IMR-90 (cell line): ENCODE measurements at regions not wholly inside any gene's neighbourhood (a gene's known extent, or its start where the extent isn't known, plus 50 kb on each side); places are given as distances from the start of the nearest gene placed in this dataset.
A peak's percentile ranks its signal among the peaks of the same experiment; 100 is the strongest.

Experiments used
- ATAC-seq: fragments of 200-7000 bp; cut with Tn5 transposase; 2 replicates; pipeline ENCODE4 v1.9.1; 2020; ENCODE audit warnings: low read depth, mild to moderate bottlenecking, moderate library complexity
- BruUV-seq: library from RNA; stranded (reverse); fragments of 400-500 nt; replicated peaks from 2 replicates; lab custom pipeline; 2021; lab: Mats Ljungman, UMichigan
- CTCF ChIA-PET: fragments of 300-600 bp; formaldehyde crosslinking; extraction: SDS; loops from one replicate; lab custom pipeline; 2021; ENCODE audit warnings: antibody characterized with exemption; lab: Yijun Ruan, JAX
- POLR2A ChIA-PET: fragments of 300-600 bp; sonication (Branson Sonifier 250); formaldehyde crosslinking; loops from one replicate; lab custom pipeline; 2022; ENCODE audit warnings: antibody characterized with exemption; ENCODE audit not compliant: unreplicated experiment; lab: Charles Lee
- DNase-seq: peaks from one replicate; pipeline ENCODE4 v3.0.0; 2013
- H2AFZ ChIP-seq: replicated peaks from 2 replicates; pipeline ENCODE3; 2013; ENCODE audit warnings: low read length, mild to moderate bottlenecking; ENCODE audit not compliant: poor library complexity
- H2AK5ac ChIP-seq: 2 replicates; pipeline ENCODE4 v1.6.1; 2013; ENCODE audit warnings: low read depth, low read length, inconsistent platforms
- H2AK9ac ChIP-seq: replicated peaks from 2 replicates; pipeline ENCODE3; 2013; ENCODE audit warnings: mild to moderate bottlenecking, low read depth, low read length, moderate library complexity; ENCODE audit not compliant: poor library complexity
- H2BK120ac ChIP-seq: 2 replicates; pipeline ENCODE4 v1.6.1; 2013; ENCODE audit warnings: low read depth, low read length, inconsistent platforms
- H2BK15ac ChIP-seq: 3 replicates; pipeline ENCODE4 v1.6.1; 2013; ENCODE audit warnings: low read depth, low read length, inconsistent platforms
- H2BK20ac ChIP-seq: 2 replicates; pipeline ENCODE4 v1.6.1; 2013; ENCODE audit warnings: low read depth, mild to moderate bottlenecking, inconsistent platforms, low read length, moderate library complexity
- H2BK5ac ChIP-seq: 2 replicates; pipeline ENCODE4 v1.6.1; 2013; ENCODE audit warnings: mild to moderate bottlenecking, low read depth, low read length, inconsistent platforms; ENCODE audit not compliant: poor library complexity, severe bottlenecking
- H3K14ac ChIP-seq: replicated peaks from 2 replicates; pipeline ENCODE4 v1.6.1; 2013; ENCODE audit warnings: low read depth, low read length, inconsistent platforms
- H3K18ac ChIP-seq: 2 replicates; pipeline ENCODE4 v1.6.1; 2013; ENCODE audit warnings: low read depth, low read length, control low read depth
- H3K23ac ChIP-seq: 2 replicates; pipeline ENCODE4 v1.6.1; 2013; ENCODE audit warnings: low read depth, low read length, inconsistent platforms
- H3K27ac ChIP-seq: 2 replicates; pipeline ENCODE4 v1.5.1; 2013; ENCODE audit warnings: mild to moderate bottlenecking, control low read depth, low read length; ENCODE audit not compliant: insufficient read depth
- H3K27me3 ChIP-seq: 2 replicates; pipeline ENCODE4 v1.6.1; 2013; ENCODE audit warnings: low read length; ENCODE audit not compliant: control insufficient read depth, insufficient read depth
- H3K36me3 ChIP-seq: 2 replicates; pipeline ENCODE4 v1.6.1; 2013; ENCODE audit warnings: low read length, mixed read lengths; ENCODE audit not compliant: control insufficient read depth, insufficient read depth
- H3K4ac ChIP-seq: 2 replicates; pipeline ENCODE4 v1.6.1; 2013; ENCODE audit warnings: low read depth, low read length, inconsistent platforms
- H3K4me1 ChIP-seq: 2 replicates; pipeline ENCODE4 v1.6.1; 2013; ENCODE audit warnings: low read length, mixed read lengths; ENCODE audit not compliant: control insufficient read depth, insufficient read depth
- H3K4me2 ChIP-seq: 2 replicates; pipeline ENCODE4 v1.6.1; 2013; ENCODE audit warnings: low read depth, mild to moderate bottlenecking, control low read depth, low read length, moderate library complexity
- H3K4me3 ChIP-seq: 2 replicates; pipeline ENCODE4 v1.5.1; 2013; ENCODE audit warnings: low read depth, mild to moderate bottlenecking, control low read depth, low read length, moderate library complexity; ENCODE audit not compliant: insufficient read depth
- H3K56ac ChIP-seq: 2 replicates; pipeline ENCODE4 v1.6.1; 2013; ENCODE audit warnings: low read length, inconsistent platforms; ENCODE audit not compliant: insufficient read depth; ENCODE audit errors: extremely low read depth
- H3K79me1 ChIP-seq, 2 experiments: 2 replicates each; pipeline ENCODE4 v1.6.1; 2013; ENCODE audit warnings: low read length in 2 of 2, inconsistent platforms in 1 of 2, low read depth in 1 of 2
- H3K9ac ChIP-seq: 2 replicates; pipeline ENCODE4 v1.6.1; 2013; ENCODE audit warnings: low read depth, low read length, control low read depth
- H3K9me1 ChIP-seq: 2 replicates; pipeline ENCODE4 v1.6.1; 2013; ENCODE audit warnings: low read length, inconsistent platforms; ENCODE audit not compliant: insufficient read depth
- H3K9me3 ChIP-seq: 2 replicates; pipeline ENCODE4 v1.6.1; 2013; ENCODE audit warnings: low read length; ENCODE audit not compliant: control insufficient read depth, insufficient read depth
- H4K20me1 ChIP-seq: 2 replicates; pipeline ENCODE4 v1.6.1; 2013; ENCODE audit warnings: low read length, inconsistent platforms; ENCODE audit not compliant: insufficient read depth
- H4K5ac ChIP-seq: 2 replicates; pipeline ENCODE4 v1.6.1; 2013; ENCODE audit warnings: mild to moderate bottlenecking, low read depth, low read length, control low read depth
- H4K8ac ChIP-seq, 2 experiments: 2 replicates each; pipeline ENCODE4 v1.6.1; 2013; ENCODE audit warnings: low read depth in 2 of 2, low read length in 2 of 2, control low read depth in 1 of 2, inconsistent platforms in 1 of 2
- H4K91ac ChIP-seq: 2 replicates; pipeline ENCODE4 v1.6.1; 2013; ENCODE audit warnings: low read depth, low read length, inconsistent platforms; ENCODE audit not compliant: insufficient read depth
- CTCF ChIP-seq: conservative IDR thresholded peaks from 2 replicates; pipeline ENCODE4 v1.5.1; 2012; ENCODE audit warnings: mild to moderate bottlenecking, low read depth, low read length, improper control_type of control experiment
- ELK1 ChIP-seq: fragments of 150-350 bp; IDR thresholded peaks from 2 replicates; pipeline ENCODE4 v1.6.1; 2016; ENCODE audit warnings: low read depth, mild to moderate bottlenecking, low read length, moderate library complexity, borderline replicate concordance
- RAD21 ChIP-seq: IDR thresholded peaks from 2 replicates; pipeline ENCODE4 v1.6.1; 2012; ENCODE audit warnings: low read length, improper control_type of control experiment
- SMC3 ChIP-seq: fragments of 150-350 bp; IDR thresholded peaks from 2 replicates; pipeline ENCODE4 v1.6.1; 2016; ENCODE audit warnings: low read depth, mild to moderate bottlenecking, antibody characterized with exemption, low read length, moderate library complexity
- WGBS, 2 experiments: methylation state at CpG; one replicate each; pipeline versions ENCODE4 v1.1.5 to v1.1.7; 2013; ENCODE audit warnings: missing lambda C conversion rate in 2 of 2; ENCODE audit not compliant: insufficient read length in 1 of 2; ENCODE audit errors: extremely low coverage in 2 of 2; 5-methylcytosine and 5-hydroxymethylcytosine counted together
- dilution Hi-C: fragments of 300-500 bp; cut with HindIII; formaldehyde crosslinking; loops from one replicate; pipeline ENCODE4 v1.14.3; 2018; ENCODE audit warnings: low sequenced_read_pairs; ENCODE audit not compliant: unreplicated experiment
- in situ Hi-C: fragments of 300-500 bp; cut with MboI; formaldehyde crosslinking; loops from 3 replicates; pipeline ENCODE4 v1.14.3; 2019; ENCODE audit warnings: low sequenced_read_pairs, inconsistent platforms, mixed read lengths
- intact Hi-C: fragments of 100-400 bp; cut with micrococcal nuclease; formaldehyde crosslinking; loops from 2 replicates; pipeline ENCODE4 v1.10.0; 2022

GRCh38 chr18:70491734-70492348, 203.0 kb downstream of the SOCS6 start:
- H4K91ac ChIP-seq: no peak overlapping the region
- ChIA-PET POLR2A (no interaction called here), CTCF (interaction anchor here (0.6 to 1.7 kb wide), 4 partner anchors 8 to 45 kb away, joined by 3 to 6 read pairs (median 4); no protein-coding TSS in a partner anchor)
- peaks cover 3% of the 10 kb centered on the region; the same call in 1 of the 2 replicates for H3K27me3 ChIP-seq
- H2AFZ ChIP-seq: no peak overlapping the region
- no peak overlapping the region for H2BK15ac ChIP-seq
- no peak overlapping the region for H3K4me2 ChIP-seq
- no peak overlapping the region for H3K9ac ChIP-seq
- no peaks in the 10 kb centered on the region for H3K9me3 ChIP-seq
- DNase-seq (peak; percentile 32), ATAC-seq (peak; percentile 81)
- H2BK5ac ChIP-seq: no peak overlapping the region
- H3K9me1 ChIP-seq: no peaks in the 10 kb centered on the region
- H3K79me1 ChIP-seq: no peaks in the 10 kb centered on the region
- no peak overlapping the region for H3K4ac ChIP-seq
- H2AK9ac ChIP-seq: no peak overlapping the region
- H3K36me3 ChIP-seq: no peaks in the 10 kb centered on the region
- no peak overlapping the region for H2BK20ac ChIP-seq
- intact Hi-C loops: no loop called here
- no peak overlapping the region for H4K8ac ChIP-seq
- dilution Hi-C loops: no loop called here
- TF ChIP-seq SMC3 (peak; percentile 34; the same call in 1 of the 2 replicates), CTCF (peak; percentile 70), RAD21 (peak; percentile 49), ELK1 (no peak)
- no peak overlapping the region for H3K18ac ChIP-seq
- H3K4me1 ChIP-seq: peaks cover 6% of the 10 kb centered on the region; the same call in 1 of the 2 replicates
- H3K23ac ChIP-seq: no peak overlapping the region
- no TSS peak for BruUV-seq
- WGBS, 2 experiments: no CpG with 5 or more reads among the region's 4 CpGs
- H2BK120ac ChIP-seq: no peak overlapping the region
- no peak overlapping the region for H3K14ac ChIP-seq
- H3K27ac ChIP-seq: no peak overlapping the region
- no peak overlapping the region for H3K4me3 ChIP-seq
- no peak overlapping the region for H3K56ac ChIP-seq
- in situ Hi-C loops: no loop called here
- no peak overlapping the region for H4K5ac ChIP-seq
- no peak overlapping the region for H2AK5ac ChIP-seq
- H4K20me1 ChIP-seq: no peaks in the 10 kb centered on the region
